ENCODE measurements at regions not wholly inside any gene's neighbourhood (a gene's known extent, or its start where the extent isn't known, plus 50 kb on each side); places are given as distances from the start of the nearest gene placed in this dataset.
A peak's percentile ranks its signal among the peaks of the same experiment; 100 is the strongest.
"Not testable (repeated sequence)": the region's sequence is repeated elsewhere in the genome, so short reads cannot be mapped to it uniquely, and the experiment has no call there.

GRCh38 chr1:98287626-98288025 is 366.8 kb upstream of the DPYD start:
- DNase-seq (ENCODE audit: low read depth), result no peak

GRCh38 chr1:98286656-98287055 is 365.8 kb upstream of the DPYD start:
- DNase-seq (ENCODE audit: low read depth), result no peak

- DNase-seq (ENCODE audit: low read depth), result not testable (repeated sequence)
Measured at GRCh38 chr1:98285286-98285685, 364.5 kb upstream of the DPYD start.

- DNase-seq (ENCODE audit: low read depth), result no peak
Measured at GRCh38 chr1:98280049-98280448, 359.2 kb upstream of the DPYD start.

GRCh38 chr1:98278055-98278454 is 357.2 kb upstream of the DPYD start:
- no peak for DNase-seq (ENCODE audit: low read depth)

- no peak for DNase-seq (ENCODE audit: low read depth)
Measured at GRCh38 chr1:98277118-98277517, 356.3 kb upstream of the DPYD start.

GRCh38 chr1:98276514-98276913 is 355.7 kb upstream of the DPYD start:
- DNase-seq (ENCODE audit: low read depth), result no peak

- no peak for DNase-seq (ENCODE audit: low read depth)
Measured at GRCh38 chr1:98268316-98268715, 347.5 kb upstream of the DPYD start.

GRCh38 chr1:98267423-98267822 is 346.6 kb upstream of the DPYD start:
- DNase-seq (ENCODE audit: low read depth), result no peak

GRCh38 chr1:98264727-98265126 is 343.9 kb upstream of the DPYD start:
- no peak for DNase-seq (ENCODE audit: low read depth)

GRCh38 chr1:98260839-98261238 is 340.0 kb upstream of the DPYD start:
- no peak for DNase-seq (ENCODE audit: low read depth)

GRCh38 chr1:98260412-98260811 is 339.6 kb upstream of the DPYD start:
- no peak for DNase-seq (ENCODE audit: low read depth)

- DNase-seq (ENCODE audit: low read depth), result peak; percentile 0
Measured at GRCh38 chr1:98256700-98257099, 335.9 kb upstream of the DPYD start.

GRCh38 chr1:98253145-98253544 is 332.3 kb upstream of the DPYD start:
- no peak for DNase-seq (ENCODE audit: low read depth)

GRCh38 chr1:98251497-98251896 is 330.7 kb upstream of the DPYD start:
- no peak for DNase-seq (ENCODE audit: low read depth)

GRCh38 chr1:98232678-98233077 is 311.8 kb upstream of the DPYD start:
- DNase-seq (ENCODE audit: low read depth), result no peak

GRCh38 chr1:98222706-98223105 is 301.9 kb upstream of the DPYD start:
- no peak for DNase-seq (ENCODE audit: low read depth)

GRCh38 chr1:98221923-98222322 is 301.1 kb upstream of the DPYD start:
- no peak for DNase-seq (ENCODE audit: low read depth)

GRCh38 chr1:98217601-98218000 is 296.8 kb upstream of the DPYD start:
- no peak for DNase-seq (ENCODE audit: low read depth)

GRCh38 chr1:98216304-98216703 is 295.5 kb upstream of the DPYD start:
- DNase-seq (ENCODE audit: low read depth), result no peak

- DNase-seq (ENCODE audit: low read depth), result no peak
Measured at GRCh38 chr1:98211271-98211845, 290.5 kb upstream of the DPYD start.

- no peak for DNase-seq (ENCODE audit: low read depth)
Measured at GRCh38 chr1:98210563-98210962, 289.7 kb upstream of the DPYD start.

- DNase-seq (ENCODE audit: low read depth), result no peak
Measured at GRCh38 chr1:98210064-98210463, 289.2 kb upstream of the DPYD start.

GRCh38 chr1:98205291-98206017 is 284.6 kb upstream of the DPYD start:
- no peak for DNase-seq (ENCODE audit: low read depth)
